Epithelial cell of esophagus (primary cell): ENCODE measurements at regions not wholly inside any gene's neighbourhood (a gene's known extent, or its start where the extent isn't known, plus 50 kb on each side); places are given as distances from the start of the nearest gene placed in this dataset.

ENCODE experiments used
- DNase-seq: peaks from one replicate; pipeline ENCODE4 v3.0.0; 2010; ENCODE audit warnings: low read depth
- H3K4me3 ChIP-seq: 2 replicates; pipeline ENCODE4 v1.5.1; 2011; ENCODE audit warnings: mild to moderate bottlenecking, low read length, control low read depth
- TF ChIP-seq, protein P1 (sequence below): IDR thresholded peaks from 2 replicates; pipeline ENCODE4 v1.5.1; 2011; ENCODE audit warnings: low read depth, mild to moderate bottlenecking, low read length, control low read depth, inconsistent platforms; ENCODE audit not compliant: insufficient read depth; ENCODE audit errors: missing control alignments

DNA sequence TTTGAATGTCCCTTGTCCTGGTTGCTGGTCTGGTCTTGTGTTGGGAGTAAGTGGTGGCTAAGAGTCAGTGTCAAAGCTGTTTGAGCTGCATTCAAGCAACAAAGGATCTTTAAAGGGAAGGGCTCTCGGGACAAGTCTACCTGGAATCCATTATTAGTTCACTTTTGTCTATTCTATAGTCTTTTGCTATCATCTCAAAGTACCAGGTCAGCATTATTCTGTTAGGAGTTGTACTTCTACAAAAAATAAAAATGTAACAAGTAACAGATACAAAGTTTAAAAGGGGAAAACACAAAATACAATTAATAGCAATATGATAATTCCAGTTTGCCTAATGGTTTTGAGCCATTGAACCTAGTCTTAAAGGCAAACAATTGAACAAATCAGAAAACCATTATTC is 317.9 kb downstream of the ZNF516 start:
- no peak for DNase-seq
- TF ChIP-seq, protein P1, sequence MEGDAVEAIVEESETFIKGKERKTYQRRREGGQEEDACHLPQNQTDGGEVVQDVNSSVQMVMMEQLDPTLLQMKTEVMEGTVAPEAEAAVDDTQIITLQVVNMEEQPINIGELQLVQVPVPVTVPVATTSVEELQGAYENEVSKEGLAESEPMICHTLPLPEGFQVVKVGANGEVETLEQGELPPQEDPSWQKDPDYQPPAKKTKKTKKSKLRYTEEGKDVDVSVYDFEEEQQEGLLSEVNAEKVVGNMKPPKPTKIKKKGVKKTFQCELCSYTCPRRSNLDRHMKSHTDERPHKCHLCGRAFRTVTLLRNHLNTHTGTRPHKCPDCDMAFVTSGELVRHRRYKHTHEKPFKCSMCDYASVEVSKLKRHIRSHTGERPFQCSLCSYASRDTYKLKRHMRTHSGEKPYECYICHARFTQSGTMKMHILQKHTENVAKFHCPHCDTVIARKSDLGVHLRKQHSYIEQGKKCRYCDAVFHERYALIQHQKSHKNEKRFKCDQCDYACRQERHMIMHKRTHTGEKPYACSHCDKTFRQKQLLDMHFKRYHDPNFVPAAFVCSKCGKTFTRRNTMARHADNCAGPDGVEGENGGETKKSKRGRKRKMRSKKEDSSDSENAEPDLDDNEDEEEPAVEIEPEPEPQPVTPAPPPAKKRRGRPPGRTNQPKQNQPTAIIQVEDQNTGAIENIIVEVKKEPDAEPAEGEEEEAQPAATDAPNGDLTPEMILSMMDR: no peak
- H3K4me3 ChIP-seq: no peak overlapping the region

DNA sequence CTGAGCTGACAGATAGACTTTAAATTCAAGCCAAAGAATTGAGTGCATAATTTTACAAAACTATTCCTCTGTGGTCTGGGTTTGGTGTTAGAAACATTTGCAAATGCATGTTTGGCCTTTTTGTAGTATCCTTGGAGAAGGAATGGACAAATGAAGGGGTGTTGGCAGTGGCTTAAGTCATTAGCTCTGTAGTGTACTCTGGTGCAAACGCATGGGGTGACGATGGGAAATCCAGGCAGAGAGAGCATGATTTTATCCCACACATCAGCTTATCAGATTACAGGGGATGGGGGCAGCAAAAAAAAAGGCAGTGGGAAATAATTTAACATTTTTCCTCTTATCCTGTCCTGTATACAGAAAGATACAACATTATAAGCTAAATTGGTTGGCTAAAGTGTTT is 320.6 kb downstream of the ZNF516 start:
- TF ChIP-seq, protein P1: no peak
- no peak overlapping the region for H3K4me3 ChIP-seq
- no peak for DNase-seq

DNA sequence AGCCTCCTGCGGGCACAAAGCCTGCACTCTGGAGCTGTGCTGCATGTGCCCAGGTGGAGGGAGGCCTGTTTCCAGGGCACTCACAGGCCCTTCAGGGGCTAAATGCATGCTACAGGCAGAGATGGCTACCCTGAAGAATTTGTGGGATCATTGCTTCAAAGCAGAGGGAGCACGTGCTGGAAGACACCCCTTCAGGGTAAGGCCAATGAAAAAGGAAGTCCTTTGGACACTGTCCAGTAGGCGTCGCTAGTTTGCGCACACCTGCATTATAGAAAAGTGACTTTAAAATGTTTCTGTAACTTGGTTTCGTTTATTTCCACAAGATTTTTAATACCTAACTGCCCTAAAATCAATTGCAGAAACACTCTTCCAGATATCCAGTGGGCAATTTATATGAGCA is 325.3 kb downstream of the ZNF516 start:
- TF ChIP-seq, protein P1: no peak
- no peak for DNase-seq
- no peak overlapping the region for H3K4me3 ChIP-seq

DNA sequence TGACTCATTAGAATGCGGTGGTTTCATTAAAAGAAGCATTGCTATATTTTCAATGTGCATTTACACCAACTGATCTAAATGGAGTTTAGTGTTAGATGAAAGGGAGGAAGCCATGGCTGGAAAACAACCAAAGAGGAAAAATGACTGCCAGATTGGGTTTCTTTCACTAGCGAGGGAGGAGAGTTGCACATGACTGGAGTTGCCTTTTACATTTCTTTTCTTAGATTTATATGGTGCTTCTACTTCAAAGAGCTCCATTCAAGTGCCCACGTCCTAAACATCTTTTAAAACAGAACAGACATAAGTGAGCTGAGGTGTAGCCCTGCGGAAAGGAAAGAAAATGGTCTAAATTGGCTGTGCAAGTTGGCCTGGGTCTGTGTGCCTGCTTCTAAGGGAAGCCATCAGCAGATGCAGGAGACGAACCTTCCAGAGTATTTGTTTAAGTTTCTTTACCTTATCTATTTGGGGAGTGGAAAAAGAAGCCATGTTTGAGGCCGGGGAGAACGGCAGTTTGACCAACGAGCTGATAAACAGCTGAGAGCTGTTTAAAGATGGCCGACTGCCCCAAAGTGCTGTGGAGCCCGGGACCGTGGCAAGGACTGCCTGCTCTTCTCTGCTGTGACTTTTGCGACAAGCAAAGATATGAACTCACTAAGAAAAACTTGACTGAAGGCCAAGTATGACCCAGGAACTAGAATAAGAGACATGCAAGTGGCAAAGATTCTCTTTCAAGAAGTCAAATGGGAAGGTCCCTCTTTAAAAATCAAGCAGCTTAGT is 327.0 kb downstream of the ZNF516 start:
- TF ChIP-seq, protein P1: no peak
- no peak for DNase-seq
- H3K4me3 ChIP-seq: no peak overlapping the region

DNA sequence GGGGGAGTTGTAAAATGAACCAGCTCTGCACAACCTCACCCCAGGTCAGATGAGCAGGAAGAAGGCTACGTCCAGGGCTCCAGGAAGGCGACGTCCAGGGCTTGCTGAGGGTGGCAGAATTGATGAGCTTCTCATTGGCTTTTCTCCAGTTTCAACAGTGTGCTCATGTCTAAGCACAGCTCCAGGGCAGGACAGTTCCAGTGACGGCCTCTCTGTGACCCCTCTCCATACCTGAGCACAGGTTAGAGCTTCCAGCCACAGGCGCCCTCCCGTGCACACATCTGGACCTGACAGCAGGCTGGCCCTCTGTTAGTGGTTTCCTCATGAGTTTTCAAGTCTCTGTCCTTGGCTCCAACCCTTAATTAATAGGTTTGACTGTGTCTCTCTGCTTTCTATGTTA is 327.6 kb downstream of the ZNF516 start:
- DNase-seq: no peak
- TF ChIP-seq, protein P1: no peak

DNA sequence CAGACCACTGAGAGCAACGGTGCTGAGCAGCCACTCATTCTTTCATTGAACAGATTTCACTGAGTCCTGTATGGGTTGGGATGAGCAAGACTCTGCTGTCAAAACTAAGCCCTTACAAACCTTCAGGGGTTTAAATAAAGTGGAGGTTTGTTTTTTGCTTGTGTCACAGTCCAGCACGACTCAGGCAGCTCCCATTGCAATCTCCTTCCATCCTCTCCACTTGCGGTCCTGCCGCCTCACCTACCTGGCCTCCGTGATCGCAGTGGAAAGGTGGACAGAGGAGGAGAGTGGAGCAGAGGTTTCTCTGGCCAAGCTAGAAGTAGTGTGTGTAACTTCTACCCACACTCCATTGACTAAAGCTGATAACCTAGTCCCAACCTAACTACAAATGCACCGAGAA is 332.2 kb downstream of the ZNF516 start:
- no peak for DNase-seq
- H3K4me3 ChIP-seq: no peak overlapping the region
- TF ChIP-seq, protein P1: no peak

More for the DNA sequence above, 327.6 kb downstream of the ZNF516 start:
- H3K4me3 ChIP-seq: no peak overlapping the region

DNA sequence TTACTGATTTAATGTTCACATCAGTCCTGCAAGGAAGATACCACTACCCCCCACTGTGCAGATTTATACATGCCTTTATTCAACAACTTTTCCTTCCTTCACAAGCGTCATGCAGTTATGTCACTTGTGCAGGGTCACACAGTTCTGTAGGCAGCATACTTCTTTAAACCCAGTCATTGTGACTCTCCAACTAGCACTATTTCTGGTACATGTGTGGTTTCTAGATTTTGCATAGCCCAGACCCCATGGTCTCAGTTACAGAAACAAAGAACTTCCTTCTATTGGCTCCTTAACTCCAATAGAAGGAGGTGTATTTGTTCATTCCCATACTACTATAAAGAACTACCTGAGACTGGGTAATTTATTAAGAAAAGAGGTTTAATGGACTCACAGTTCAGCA is 333.1 kb downstream of the ZNF516 start:
- TF ChIP-seq, protein P1: no peak
- H3K4me3 ChIP-seq: no peak overlapping the region
- DNase-seq: no peak
